ENCODE measurements at regions not wholly inside any gene's neighbourhood (a gene's known extent, or its start where the extent isn't known, plus 50 kb on each side); places are given as distances from the start of the nearest gene placed in this dataset.

- Histone ChIP-seq H2AFZ (ENCODE audit: low read depth, low read length) (no peak overlapping the region), H3K4me1 (ENCODE audit: low read length) (no peaks in the 10 kb centered on the region), H3K36me3 (replicated peaks; ENCODE audit: low read depth, low read length) (no peaks in the 10 kb centered on the region), H4K20me1 (ENCODE audit: insufficient read depth, low read length) (no peaks in the 10 kb centered on the region), H3K4me2 (ENCODE audit: low read length) (no peak overlapping the region), H3K27me3 (ENCODE audit: low read depth, low read length) (no peaks in the 10 kb centered on the region), H3K79me2 (ENCODE audit: low read length) (no peaks in the 10 kb centered on the region), H3K27ac (ENCODE audit: low read length) (no peak overlapping the region), H3K9me3 (ENCODE audit: insufficient read depth, low read length) (no peaks in the 10 kb centered on the region), H3K4me3 (ENCODE audit: low read length) (no peak overlapping the region), H3K9ac (ENCODE audit: low read length) (no peak overlapping the region)
- no peak for TF ChIP-seq EZH2phosphoT487 (IDR thresholded peaks at IDR 0.05; ENCODE audit: low read depth)
- no peak for TF ChIP-seq CTCF (IDR thresholded peaks at IDR 0.05; ENCODE audit: low read depth, low read length)
Measured at GRCh38 chr5:33212900-33213299, 227.9 kb upstream of the TARS1 start.

- Histone ChIP-seq H4K20me1 (ENCODE audit: insufficient read depth, low read length) (no peaks in the 10 kb centered on the region), H2AFZ (ENCODE audit: low read depth, low read length) (no peak overlapping the region), H3K36me3 (replicated peaks; ENCODE audit: low read depth, low read length) (no peaks in the 10 kb centered on the region), H3K4me2 (ENCODE audit: low read length) (no peak overlapping the region), H3K9ac (ENCODE audit: low read length) (no peak overlapping the region), H3K4me1 (ENCODE audit: low read length) (no peaks in the 10 kb centered on the region), H3K79me2 (ENCODE audit: low read length) (no peaks in the 10 kb centered on the region), H3K4me3 (ENCODE audit: low read length) (no peak overlapping the region), H3K9me3 (ENCODE audit: insufficient read depth, low read length) (no peaks in the 10 kb centered on the region), H3K27me3 (ENCODE audit: low read depth, low read length) (no peaks in the 10 kb centered on the region), H3K27ac (ENCODE audit: low read length) (no peak overlapping the region)
- TF ChIP-seq EZH2phosphoT487 (IDR thresholded peaks at IDR 0.05; ENCODE audit: low read depth) (no peak), CTCF (IDR thresholded peaks at IDR 0.05; ENCODE audit: low read depth, low read length) (no peak)
Measured at GRCh38 chr5:33223563-33224284, 217.0 kb upstream of the TARS1 start.

GRCh38 chr5:33224285-33224961 is 216.3 kb upstream of the TARS1 start:
- H2AFZ ChIP-seq (ENCODE audit: low read depth, low read length), result no peak overlapping the region
- no peak overlapping the region for H3K9ac ChIP-seq (ENCODE audit: low read length)
- no peaks in the 10 kb centered on the region for H4K20me1 ChIP-seq (ENCODE audit: insufficient read depth, low read length)
- TF ChIP-seq EZH2phosphoT487 (IDR thresholded peaks at IDR 0.05; ENCODE audit: low read depth) (no peak), CTCF (IDR thresholded peaks at IDR 0.05; ENCODE audit: low read depth, low read length) (no peak)
- no peak overlapping the region for H3K27ac ChIP-seq (ENCODE audit: low read length)
- H3K4me3 ChIP-seq (ENCODE audit: low read length), result no peak overlapping the region
- no peaks in the 10 kb centered on the region for H3K4me1 ChIP-seq (ENCODE audit: low read length)
- H3K79me2 ChIP-seq (ENCODE audit: low read length), result no peaks in the 10 kb centered on the region
- no peaks in the 10 kb centered on the region for H3K27me3 ChIP-seq (ENCODE audit: low read depth, low read length)
- H3K9me3 ChIP-seq (ENCODE audit: insufficient read depth, low read length), result no peaks in the 10 kb centered on the region
- no peaks in the 10 kb centered on the region for H3K36me3 ChIP-seq (replicated peaks; ENCODE audit: low read depth, low read length)
- H3K4me2 ChIP-seq (ENCODE audit: low read length), result no peak overlapping the region

GRCh38 chr5:33227247-33227646 is 213.5 kb upstream of the TARS1 start:
- Histone ChIP-seq H4K20me1 (ENCODE audit: insufficient read depth, low read length) (no peaks in the 10 kb centered on the region), H3K4me1 (ENCODE audit: low read length) (peaks cover 3% of the 10 kb centered on the region; the same call in 1 of the 2 replicates), H3K79me2 (ENCODE audit: low read length) (no peaks in the 10 kb centered on the region), H3K9ac (ENCODE audit: low read length) (no peak overlapping the region), H3K4me2 (ENCODE audit: low read length) (no peak overlapping the region), H3K4me3 (ENCODE audit: low read length) (no peak overlapping the region), H3K9me3 (ENCODE audit: insufficient read depth, low read length) (no peaks in the 10 kb centered on the region), H3K27me3 (ENCODE audit: low read depth, low read length) (no peaks in the 10 kb centered on the region), H3K27ac (ENCODE audit: low read length) (no peak overlapping the region), H3K36me3 (replicated peaks; ENCODE audit: low read depth, low read length) (no peaks in the 10 kb centered on the region), H2AFZ (ENCODE audit: low read depth, low read length) (no peak overlapping the region)
- TF ChIP-seq CTCF (IDR thresholded peaks at IDR 0.05; ENCODE audit: low read depth, low read length), result no peak
- TF ChIP-seq EZH2phosphoT487 (IDR thresholded peaks at IDR 0.05; ENCODE audit: low read depth), result no peak
